GM19193 (cell line): ENCODE measurements at regions not wholly inside any gene's neighbourhood (a gene's known extent, or its start where the extent isn't known, plus 50 kb on each side); places are given as distances from the start of the nearest gene placed in this dataset.
A peak's percentile ranks its signal among the peaks of the same experiment; 100 is the strongest.

ENCODE experiments used
- POLR2A ChIP-seq: IDR thresholded peaks from 4 replicates; pipeline ENCODE4 v1.6.1; 2011; ENCODE audit not compliant: insufficient read depth, insufficient read length; ENCODE audit errors: extremely low read depth

DNA sequence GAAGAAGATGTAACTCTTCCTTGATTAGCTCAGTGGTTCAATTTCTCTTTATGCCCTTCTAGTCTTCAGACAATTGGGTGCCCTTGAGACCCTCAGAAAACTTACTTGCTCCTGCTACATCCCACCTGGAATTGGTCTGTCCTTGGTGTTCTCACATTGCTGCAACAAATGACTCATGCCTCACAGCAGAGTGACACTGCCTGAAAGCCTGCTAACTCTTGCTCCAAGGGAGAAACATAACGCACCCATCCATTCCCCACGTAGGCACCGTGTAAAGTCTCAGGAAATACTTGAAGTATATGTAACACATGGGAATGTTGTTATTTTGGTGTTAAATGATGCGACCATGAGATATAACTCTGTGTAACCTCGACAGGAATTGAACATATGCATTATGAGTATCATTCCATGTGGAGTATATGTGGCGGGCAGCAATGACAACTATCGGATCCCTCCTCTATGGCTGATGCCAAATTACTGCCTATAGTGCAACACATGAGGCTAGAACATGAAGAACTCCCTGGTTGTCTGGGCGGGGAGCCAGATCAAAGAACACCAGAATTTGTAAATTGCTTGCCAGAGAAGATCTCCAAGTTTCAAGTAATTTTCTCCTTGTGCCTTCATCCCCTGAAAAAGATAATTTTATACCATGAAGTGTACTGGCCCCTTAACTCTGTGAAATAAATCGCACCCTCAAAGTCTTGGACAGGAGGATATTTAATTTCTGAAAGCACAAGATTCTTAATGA lies 231.3 kb upstream of the STK26 start:
- TF ChIP-seq POLR2A: no peak

DNA sequence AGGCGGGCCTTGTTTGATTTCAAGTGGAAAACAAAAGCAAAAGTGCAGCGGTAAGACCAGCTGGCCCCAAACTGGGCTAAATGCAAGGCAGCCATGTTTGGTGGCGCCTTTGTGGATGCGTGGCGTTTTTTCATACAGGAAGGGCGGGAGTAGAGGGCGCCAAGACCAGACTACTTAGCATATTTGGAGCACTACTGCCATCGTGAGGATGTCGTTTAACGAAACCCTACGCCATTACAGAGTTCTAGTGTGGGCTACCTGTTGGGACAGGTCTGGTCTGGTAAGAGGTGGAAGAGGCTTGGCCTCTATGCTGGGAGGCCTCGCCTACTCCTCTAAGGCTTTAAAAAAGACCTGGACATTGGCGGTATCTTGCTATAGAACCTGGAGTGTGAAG lies 230.7 kb upstream of the STK26 start:
- no peak for TF ChIP-seq POLR2A

DNA sequence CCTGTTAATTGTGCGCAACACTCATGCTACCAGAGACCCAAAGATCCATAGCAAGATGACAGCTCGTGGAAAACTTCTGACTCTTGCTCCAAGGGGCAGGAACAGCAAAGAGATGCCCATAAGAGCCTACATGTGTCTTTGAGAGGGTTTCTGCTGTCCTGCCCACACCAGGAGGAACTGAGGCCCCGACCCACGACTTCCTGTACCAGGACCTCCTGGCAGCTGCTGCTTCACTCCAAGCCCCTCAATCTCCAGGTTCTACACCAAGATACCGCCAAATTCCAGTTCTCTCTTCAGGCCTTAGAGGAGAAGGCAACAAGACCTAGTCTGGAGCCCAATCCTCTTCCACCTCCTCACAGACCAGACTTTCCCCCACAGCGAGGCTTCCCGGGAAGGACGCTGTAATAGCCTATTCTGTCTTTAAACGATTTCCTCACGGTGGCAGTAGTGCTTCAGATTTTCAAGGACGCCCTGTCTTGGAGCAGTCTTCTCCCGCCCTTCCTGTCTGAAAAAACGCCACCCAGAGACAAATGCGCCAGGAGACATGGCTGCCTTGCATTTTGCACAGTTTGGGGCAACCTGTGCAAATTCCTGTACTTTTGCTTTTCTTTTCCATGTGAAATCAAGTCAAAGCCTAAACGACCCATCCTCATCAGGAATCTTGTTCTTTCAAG lies 230.2 kb upstream of the STK26 start:
- TF ChIP-seq POLR2A: no peak

DNA sequence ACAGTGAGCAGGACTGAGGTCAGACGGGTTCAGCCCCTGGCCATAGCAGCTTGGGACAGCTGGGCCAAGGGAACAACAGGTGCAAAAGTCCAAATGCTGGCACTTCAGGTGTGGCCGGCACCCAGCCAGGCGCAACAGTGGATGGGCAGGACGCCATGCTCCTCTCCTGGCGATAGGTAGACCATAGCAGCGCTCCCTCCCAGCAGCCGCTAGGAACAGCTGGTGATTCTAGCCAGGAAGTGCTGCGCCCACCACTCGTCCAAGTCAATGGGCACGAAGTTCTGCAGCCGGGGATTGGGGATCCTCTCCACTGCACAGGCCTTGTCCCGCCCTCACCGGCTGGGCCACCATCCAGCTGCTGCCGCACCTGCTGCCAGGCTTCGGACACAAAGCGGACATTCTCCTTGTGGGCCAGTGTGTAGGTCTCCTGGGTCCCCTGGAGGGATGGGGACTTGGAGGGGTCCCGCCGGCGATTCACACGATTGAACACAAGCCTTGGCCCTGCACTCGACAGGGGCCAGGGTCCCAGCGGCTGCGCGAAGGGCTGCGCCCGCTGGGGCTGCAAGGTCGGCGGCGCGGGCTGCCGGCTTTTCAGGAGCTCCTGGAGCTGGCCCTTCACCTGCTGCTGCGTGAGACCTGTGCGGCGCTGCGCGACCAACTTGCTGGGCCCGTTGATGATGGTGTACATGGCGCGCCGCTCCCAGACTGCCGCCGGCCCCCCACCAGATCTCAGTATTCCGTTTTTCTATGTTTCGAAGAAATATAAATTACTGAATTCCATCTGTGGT lies 227.5 kb upstream of the STK26 start:
- TF ChIP-seq POLR2A: no peak

DNA sequence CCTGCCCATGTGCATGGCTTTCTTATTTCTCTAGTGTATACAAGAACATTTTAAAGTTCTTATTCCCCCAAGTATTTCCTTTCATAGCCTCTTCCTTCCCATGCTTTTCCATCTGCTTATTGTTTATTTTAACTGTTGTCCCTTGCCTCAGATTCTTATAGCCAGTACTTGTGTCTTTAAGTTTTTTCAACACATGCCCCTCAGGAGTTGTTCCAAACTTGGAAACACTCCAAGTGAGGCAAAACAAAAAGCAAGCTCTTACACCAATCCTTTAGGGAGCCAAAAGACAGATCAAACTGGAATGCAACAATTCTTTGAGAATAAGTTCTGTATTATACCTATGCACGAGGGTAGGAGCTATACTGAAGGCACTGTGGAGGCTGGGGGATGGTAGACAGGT lies 222.0 kb upstream of the STK26 start:
- TF ChIP-seq POLR2A: no peak

DNA sequence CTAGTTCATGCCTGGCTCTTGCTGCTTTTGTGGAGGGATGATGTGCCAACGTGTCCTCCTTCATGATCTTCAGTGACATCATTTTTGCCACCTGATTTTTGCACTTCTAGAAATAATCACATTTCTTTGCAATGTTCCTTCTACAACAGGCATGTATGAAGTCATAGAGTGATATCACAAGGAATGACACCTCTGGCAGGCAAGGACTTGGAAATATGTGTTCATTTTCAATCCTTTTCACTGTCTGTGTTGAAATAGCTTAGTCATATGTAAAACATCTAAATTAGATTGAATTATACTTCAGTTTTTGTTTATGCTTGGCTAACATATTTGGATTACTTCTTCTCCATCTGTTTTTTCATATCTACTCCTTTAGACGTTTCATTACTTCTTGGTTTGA lies 221.2 kb upstream of the STK26 start:
- no peak for TF ChIP-seq POLR2A

DNA sequence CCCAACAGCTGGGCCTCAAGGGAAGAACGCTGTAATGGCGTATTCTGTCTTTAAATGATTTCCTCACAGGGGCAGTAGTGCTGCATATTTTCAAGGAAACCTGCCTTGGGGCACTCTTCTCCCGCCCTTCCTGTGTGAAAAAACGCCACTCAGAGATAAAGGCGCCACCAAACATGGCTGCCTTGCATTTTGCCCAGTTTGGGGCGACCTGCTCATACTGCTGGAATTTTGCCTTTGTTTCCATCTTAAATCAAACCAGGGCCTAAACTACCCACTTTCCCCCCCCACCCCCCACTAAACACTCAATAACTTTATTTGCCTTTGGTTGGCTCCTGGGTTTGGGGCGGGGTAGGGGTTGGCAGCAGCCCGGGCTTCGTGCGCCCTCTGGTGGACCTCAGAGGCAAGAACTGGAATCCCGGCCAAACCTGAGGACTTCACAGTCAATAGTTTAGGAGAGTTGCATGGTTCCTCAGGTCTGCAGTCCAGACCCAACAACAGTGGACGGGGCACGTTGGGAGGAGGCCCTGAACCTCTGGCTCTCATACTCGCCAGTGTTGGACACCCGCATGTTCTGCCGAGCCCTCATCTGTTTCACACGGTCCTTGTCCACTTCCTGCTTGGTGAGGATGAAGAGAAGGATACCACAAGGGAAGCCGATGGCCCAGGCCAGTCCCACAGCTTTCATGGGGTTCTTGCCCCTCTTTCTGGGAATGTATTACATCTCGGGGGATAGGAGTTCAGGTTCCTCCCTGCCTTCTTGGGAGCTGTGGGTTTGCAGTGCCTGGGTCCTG lies 220.1 kb upstream of the STK26 start:
- TF ChIP-seq POLR2A: no peak

DNA sequence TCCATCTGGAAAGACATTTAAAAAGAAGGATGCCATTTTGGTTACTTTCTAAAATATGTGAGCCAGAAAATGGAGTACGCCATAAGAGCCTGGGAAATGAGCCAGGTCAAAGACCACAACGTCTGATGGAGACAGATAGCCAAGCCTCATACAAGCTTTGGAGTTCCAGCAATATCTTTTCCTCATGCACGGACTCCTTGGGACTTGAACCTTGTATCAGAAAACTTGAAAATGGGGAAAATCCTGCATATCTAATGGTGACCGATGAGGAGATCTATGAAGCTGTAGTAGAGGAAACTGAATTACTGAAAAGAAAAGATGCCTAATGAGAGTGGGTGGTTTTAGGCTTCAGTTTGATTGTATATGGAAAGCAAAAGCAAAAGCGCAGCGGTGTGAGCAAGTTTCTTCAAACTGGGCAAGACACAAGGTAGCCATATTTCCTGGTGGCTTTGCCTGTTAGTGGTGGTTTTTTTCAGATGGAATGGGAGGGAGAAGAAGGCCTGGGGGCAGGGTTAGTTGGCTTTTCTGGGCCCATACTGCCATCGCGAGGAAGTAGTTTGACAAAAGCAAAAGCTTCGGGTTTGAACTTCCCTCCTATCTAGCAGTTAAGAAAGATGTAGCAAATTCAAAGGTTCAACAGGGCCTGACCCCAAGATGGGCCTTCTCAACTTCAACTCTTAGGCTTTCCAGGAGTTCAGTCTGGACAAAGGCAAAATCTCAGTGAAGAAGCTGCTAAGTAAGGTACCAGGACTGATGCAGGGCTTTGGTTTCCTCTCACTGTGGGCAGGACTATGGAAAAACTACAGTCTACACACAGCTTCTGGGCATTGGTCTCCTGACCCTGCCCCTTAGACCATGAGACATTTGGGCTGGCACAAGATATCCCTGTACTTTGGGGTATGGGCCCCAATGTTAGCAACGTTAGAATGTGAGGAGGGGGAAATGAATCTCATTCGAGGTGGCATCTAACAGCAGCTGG lies 210.0 kb upstream of the STK26 start:
- peak; percentile 31 for TF ChIP-seq POLR2A

DNA sequence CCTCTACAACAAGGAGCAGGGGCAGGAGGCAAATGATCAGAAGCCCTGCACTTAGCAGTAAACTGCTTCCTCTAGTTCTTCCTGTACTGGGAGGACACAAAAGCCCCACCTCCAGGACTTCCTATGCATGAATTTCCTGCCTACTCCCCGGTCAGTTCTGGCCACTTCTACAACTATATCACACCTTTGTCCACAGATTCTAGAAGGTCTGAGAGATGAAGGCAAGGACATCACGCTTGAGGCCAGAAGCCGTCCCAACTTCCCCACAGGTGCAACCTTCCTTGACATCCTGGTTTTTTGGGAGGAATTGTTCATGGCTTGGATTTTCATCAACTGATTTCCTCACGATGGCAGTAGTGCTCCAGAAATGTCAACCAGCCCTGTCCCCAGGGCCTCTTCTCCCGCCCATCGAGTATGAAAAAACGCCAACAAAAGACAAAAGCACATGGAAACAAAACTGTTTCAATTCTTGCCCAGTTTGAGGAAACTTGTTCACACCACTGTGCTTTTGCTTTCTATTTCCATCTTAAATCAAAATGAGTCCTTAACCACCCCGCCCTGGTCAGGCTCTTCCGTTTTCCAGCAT lies 206.5 kb upstream of the STK26 start:
- TF ChIP-seq POLR2A: no peak

DNA sequence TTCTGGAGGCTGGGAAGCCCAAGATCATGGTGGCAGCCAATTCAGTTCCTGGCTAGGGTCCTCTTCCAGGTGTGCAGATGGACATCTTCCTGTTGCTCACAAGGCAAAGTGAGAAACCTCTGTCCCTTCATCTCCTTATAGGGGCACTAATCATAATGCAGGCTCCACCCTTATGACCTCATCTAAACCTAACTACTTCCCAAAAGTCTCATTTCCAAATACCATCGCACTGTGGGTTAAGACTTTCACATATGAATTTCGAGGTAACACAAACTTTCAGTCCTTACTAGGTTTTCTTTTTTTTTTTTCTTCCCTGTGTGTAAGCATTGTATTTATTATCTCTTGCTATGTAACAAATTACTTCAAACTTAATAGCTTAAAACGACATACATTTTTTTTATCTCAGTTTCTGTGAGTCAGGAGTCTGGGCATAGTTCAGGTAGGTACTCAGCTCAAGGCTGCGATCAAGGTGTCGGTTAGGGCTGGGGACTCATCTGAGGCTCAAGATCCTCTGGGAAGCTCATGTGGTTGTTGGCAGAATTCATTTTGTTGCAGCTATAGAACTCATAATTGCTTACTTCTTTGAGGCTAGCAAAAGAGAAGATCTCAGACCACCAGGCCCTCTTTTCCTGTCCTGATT lies 204.7 kb upstream of the STK26 start:
- no peak for TF ChIP-seq POLR2A

DNA sequence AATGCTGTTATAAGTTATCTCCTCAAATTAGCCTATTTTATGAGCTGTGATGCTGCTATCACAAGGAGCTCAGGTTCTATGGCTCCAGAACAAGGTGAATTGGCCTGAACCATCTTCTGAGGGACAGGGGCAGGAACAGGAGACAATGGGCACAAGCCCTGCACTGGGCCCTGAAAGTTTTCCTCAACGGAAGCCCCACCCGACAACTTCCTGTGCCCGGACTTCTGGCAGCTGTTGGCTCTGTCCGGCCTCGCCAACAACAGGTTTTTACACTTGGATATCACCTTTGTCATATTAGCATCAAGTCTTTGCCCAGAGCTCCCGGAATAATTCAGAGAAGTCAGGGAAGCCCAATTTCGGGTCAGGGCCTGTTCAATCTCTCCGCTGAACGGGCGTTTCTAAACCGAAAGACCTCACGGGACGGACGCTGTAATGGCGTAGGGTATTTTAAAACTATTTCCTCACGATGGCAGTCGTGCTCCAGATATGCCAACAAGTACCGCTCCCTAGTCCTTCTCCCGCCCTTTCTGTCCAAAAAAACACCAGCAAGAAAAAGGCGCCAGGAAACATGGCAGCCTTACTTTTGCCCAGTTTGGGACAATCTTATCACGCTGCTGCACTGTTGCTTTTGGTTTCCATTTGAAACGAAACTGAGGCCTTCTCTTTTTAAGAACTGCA lies 201.0 kb upstream of the STK26 start:
- no peak for TF ChIP-seq POLR2A

DNA sequence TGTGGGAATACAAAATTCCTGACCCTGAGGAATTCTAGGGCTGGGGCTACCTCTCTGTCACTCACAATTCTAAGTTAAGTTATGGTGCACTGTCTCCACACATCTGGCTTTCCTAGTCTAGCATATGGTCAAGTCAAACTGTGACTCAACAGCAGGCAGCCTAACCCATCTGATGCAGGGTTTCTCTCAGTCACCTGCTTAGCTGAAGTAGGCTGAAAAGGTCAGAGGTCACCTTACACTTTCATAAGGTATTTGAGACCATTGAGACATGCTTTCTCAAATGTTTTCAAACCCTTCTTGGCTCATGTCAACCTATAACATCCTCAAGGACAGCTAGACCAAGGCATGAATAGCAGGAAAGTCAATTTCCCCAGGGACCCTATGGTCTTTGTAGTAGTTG lies 196.5 kb upstream of the STK26 start:
- TF ChIP-seq POLR2A: no peak

DNA sequence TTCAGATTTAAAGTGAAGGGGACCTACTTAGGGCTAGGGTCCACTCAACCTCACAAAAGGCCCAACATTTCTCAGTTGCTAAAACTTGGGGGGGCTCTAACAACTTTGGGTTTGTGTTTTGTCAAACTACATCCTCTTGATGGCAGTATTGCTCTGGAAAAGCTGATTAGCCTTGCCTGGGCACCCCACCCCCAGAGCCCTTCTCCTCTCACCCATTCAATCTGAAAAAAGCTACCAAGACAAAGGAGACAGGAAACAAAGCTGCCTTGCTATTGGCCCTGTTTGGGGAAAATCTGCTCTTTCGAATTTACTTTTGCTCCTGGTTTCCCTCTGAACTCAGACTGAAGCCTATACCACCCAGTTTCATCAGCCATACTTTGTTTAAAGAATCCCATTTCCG lies 195.2 kb upstream of the STK26 start:
- no peak for TF ChIP-seq POLR2A

DNA sequence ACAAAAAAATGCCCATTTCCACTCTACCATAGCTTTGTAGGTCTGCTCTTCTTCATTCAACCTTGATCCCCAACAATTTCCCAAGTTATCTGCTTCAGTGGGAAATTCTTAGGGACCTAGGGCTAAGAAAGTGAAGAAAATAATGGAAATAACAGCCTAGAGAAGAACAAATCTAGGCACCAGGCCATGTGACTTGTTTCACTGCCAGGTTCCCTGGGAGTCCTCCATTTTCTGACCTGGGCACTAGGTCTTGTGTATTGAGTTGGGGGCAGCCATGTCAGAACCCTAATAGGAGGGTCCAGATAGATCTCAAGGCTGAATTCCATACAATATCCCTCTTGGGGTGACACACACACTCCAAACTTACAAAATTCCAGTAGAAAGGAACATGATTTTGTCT lies 194.6 kb upstream of the STK26 start:
- no peak for TF ChIP-seq POLR2A
